Erythroblast (primary cell): ENCODE measurements at regions not wholly inside any gene's neighbourhood (a gene's known extent, or its start where the extent isn't known, plus 50 kb on each side); places are given as distances from the start of the nearest gene placed in this dataset.

Experiments used
- GATA1 ChIP-seq: IDR thresholded peaks from 2 replicates; pipeline ENCODE4 v1.6.1; 2011; ENCODE audit warnings: low read depth, mild to moderate bottlenecking, control low read depth, low read length, moderate library complexity
- POLR2A ChIP-seq: IDR thresholded peaks from 2 replicates; pipeline ENCODE4 v1.6.1; 2011; ENCODE audit warnings: mild to moderate bottlenecking, low read length

GRCh38 chr12:18951218-18951617, 178.3 kb upstream of the PLEKHA5 start:
- TF ChIP-seq POLR2A: no peak
- TF ChIP-seq GATA1: no peak
